Osteoblast (primary cell): ENCODE measurements at regions not wholly inside any gene's neighbourhood (a gene's known extent, or its start where the extent isn't known, plus 50 kb on each side); places are given as distances from the start of the nearest gene placed in this dataset.
A peak's percentile ranks its signal among the peaks of the same experiment; 100 is the strongest.

Experiments
- DNase-seq: peaks from one replicate; pipeline ENCODE4 v3.0.0; 2011; ENCODE audit warnings: low spot score, mixed read lengths; ENCODE audit not compliant: insufficient read length; ENCODE audit errors: missing footprints
- H2AFZ ChIP-seq: 2 replicates; pipeline ENCODE4 v1.6.0; 2011; ENCODE audit warnings: mild to moderate bottlenecking, low read length
- H3K27ac ChIP-seq: 2 replicates; pipeline ENCODE4 v1.5.1; 2011; ENCODE audit warnings: mild to moderate bottlenecking, low read depth, low read length, moderate library complexity
- H3K27me3 ChIP-seq: 2 replicates; pipeline ENCODE4 v1.6.0; 2012; ENCODE audit warnings: mild to moderate bottlenecking, control low read depth, inconsistent platforms, low read length, moderate library complexity; ENCODE audit not compliant: insufficient read depth
- H3K36me3 ChIP-seq: 2 replicates; pipeline ENCODE4 v1.5.1; 2011; ENCODE audit warnings: mild to moderate bottlenecking, low read length, control low read depth, moderate library complexity; ENCODE audit not compliant: insufficient read depth
- H3K4me1 ChIP-seq: 2 replicates; pipeline ENCODE4 v1.5.1; 2011; ENCODE audit warnings: mild to moderate bottlenecking, low read length, control low read depth, moderate library complexity; ENCODE audit not compliant: insufficient read depth
- H3K4me2 ChIP-seq: 2 replicates; pipeline ENCODE4 v1.6.0; 2011; ENCODE audit warnings: mild to moderate bottlenecking, low read length; ENCODE audit not compliant: insufficient read depth
- H3K4me3 ChIP-seq: fragments of 200-600 bp; sonication (generic); 3 replicates; pipeline ENCODE4 v1.5.1; 2012; ENCODE audit warnings: mild to moderate bottlenecking, low read length, inconsistent platforms; ENCODE audit not compliant: insufficient read depth
- H3K79me2 ChIP-seq: 2 replicates; pipeline ENCODE4 v1.6.0; 2012; ENCODE audit warnings: mild to moderate bottlenecking, low read length, control low read depth, inconsistent platforms; ENCODE audit not compliant: insufficient read depth
- H3K9me3 ChIP-seq: 2 replicates; pipeline ENCODE4 v1.5.1; 2011; ENCODE audit warnings: low read depth, low read length, control low read depth
- H4K20me1 ChIP-seq: 2 replicates; pipeline ENCODE4 v1.6.0; 2012; ENCODE audit warnings: mild to moderate bottlenecking, low read length, control low read depth; ENCODE audit not compliant: insufficient read depth
- TF ChIP-seq, protein P1 (sequence below): IDR thresholded peaks from 2 replicates; pipeline ENCODE4 v1.5.1; 2011; ENCODE audit warnings: mild to moderate bottlenecking, low read depth, low read length, moderate library complexity; ENCODE audit errors: extremely low read depth

DNA sequence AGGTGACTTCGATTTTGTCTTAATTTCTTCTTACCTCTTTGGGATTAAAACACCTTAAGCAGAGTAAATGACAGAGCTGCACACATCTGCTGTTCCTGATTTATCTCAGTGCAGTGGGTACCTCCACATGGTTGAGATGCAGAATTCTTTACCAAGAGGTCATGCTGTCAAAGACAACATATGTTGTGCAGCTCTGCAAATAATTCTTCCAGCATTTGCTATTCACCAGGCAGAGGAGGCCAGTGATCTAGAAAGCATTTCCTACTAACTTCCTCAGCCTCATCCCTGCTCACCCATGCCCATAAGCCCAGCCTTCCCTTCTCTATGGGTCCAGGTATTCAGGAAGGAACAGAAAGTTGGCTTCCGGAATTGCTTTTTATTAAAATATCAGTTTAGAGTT is 109.3 kb downstream of the THBS2 start:
- Histone ChIP-seq H3K9me3 (no peaks in the 10 kb centered on the region), H4K20me1 (no peaks in the 10 kb centered on the region), H3K79me2 (no peaks in the 10 kb centered on the region), H3K4me2 (no peak overlapping the region), H3K4me3 (no peak overlapping the region), H3K27ac (no peak overlapping the region), H3K36me3 (no peaks in the 10 kb centered on the region), H3K27me3 (no peaks in the 10 kb centered on the region), H2AFZ (no peak overlapping the region), H3K4me1 (peaks cover 22% of the 10 kb centered on the region)
- peak; percentile 59 for DNase-seq
- TF ChIP-seq, protein P1, sequence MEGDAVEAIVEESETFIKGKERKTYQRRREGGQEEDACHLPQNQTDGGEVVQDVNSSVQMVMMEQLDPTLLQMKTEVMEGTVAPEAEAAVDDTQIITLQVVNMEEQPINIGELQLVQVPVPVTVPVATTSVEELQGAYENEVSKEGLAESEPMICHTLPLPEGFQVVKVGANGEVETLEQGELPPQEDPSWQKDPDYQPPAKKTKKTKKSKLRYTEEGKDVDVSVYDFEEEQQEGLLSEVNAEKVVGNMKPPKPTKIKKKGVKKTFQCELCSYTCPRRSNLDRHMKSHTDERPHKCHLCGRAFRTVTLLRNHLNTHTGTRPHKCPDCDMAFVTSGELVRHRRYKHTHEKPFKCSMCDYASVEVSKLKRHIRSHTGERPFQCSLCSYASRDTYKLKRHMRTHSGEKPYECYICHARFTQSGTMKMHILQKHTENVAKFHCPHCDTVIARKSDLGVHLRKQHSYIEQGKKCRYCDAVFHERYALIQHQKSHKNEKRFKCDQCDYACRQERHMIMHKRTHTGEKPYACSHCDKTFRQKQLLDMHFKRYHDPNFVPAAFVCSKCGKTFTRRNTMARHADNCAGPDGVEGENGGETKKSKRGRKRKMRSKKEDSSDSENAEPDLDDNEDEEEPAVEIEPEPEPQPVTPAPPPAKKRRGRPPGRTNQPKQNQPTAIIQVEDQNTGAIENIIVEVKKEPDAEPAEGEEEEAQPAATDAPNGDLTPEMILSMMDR: no peak

DNA sequence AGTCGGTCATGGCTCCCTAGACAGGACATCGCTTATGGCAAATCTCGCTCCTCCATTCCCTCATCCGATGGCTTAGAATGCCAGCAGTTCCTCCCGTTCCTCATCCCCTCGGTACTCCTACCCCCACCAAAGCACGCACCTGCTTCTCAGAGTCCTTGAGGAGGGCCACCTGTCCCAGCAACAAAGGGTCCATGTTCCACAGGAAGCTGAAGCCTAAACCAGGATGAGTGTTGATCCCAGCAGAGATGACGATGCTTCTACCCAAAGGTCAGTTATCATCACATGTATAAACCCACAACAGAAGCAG is 111.2 kb downstream of the THBS2 start:
- Histone ChIP-seq H2AFZ (peak overlapping the region; percentile 75), H3K4me2 (peak overlapping the region; percentile 37), H3K4me1 (peaks cover 22% of the 10 kb centered on the region), H3K36me3 (no peaks in the 10 kb centered on the region), H3K4me3 (no peak overlapping the region), H4K20me1 (no peaks in the 10 kb centered on the region), H3K27me3 (no peaks in the 10 kb centered on the region), H3K79me2 (no peaks in the 10 kb centered on the region), H3K27ac (no peak overlapping the region), H3K9me3 (no peaks in the 10 kb centered on the region)
- DNase-seq: no peak
- TF ChIP-seq, protein P1: no peak

GRCh38 chr6:169141671-169142537 is 111.7 kb downstream of the THBS2 start:
- Histone ChIP-seq H3K4me2 (peak overlapping the region; percentile 37), H3K4me1 (peaks cover 22% of the 10 kb centered on the region), H2AFZ (peak overlapping the region; percentile 75), H3K27me3 (no peaks in the 10 kb centered on the region), H3K4me3 (no peak overlapping the region), H3K79me2 (no peaks in the 10 kb centered on the region), H3K27ac (no peak overlapping the region), H4K20me1 (no peaks in the 10 kb centered on the region), H3K36me3 (no peaks in the 10 kb centered on the region), H3K9me3 (no peaks in the 10 kb centered on the region)
- DNase-seq: peak; percentile 89
- TF ChIP-seq, protein P1: no peak

DNA sequence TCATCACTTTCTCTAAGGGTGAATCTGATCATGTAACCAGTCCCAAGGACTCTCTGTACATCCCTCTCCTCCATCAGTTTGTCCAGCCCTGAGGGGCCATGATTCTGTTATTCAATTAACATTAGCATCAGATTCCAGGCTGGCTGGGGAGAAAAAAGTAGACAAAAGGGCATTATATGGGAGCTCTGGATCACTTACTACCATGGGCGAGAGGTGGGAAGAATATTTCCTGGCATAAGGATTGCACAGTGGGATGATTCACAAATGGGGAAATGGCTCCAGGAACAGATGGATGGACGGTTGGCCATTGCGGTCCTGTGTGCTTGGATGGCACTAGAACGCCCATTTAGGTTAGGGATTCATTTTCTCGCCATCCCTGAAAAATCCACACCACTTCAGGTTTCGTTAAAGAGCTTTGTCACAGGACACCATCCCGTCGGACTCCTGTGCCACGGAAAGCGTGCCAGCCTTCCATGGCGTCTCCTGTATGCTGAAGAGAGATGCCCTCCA is 112.6 kb downstream of the THBS2 start:
- Histone ChIP-seq H3K27me3 (no peaks in the 10 kb centered on the region), H3K79me2 (no peaks in the 10 kb centered on the region), H2AFZ (no peak overlapping the region), H3K4me2 (no peak overlapping the region), H4K20me1 (no peaks in the 10 kb centered on the region), H3K27ac (no peak overlapping the region), H3K4me3 (no peak overlapping the region), H3K4me1 (peaks cover 20% of the 10 kb centered on the region), H3K9me3 (no peaks in the 10 kb centered on the region), H3K36me3 (no peaks in the 10 kb centered on the region)
- TF ChIP-seq, protein P1: no peak
- DNase-seq: peak; percentile 19
